ENCODE measurements at regions not wholly inside any gene's neighbourhood (a gene's known extent, or its start where the extent isn't known, plus 50 kb on each side); places are given as distances from the start of the nearest gene placed in this dataset.

GRCh38 chr11:81986556-81987161 lies 747.0 kb downstream of the FAM181B start:
- Histone ChIP-seq H4K20me1 (replicated peaks in 1 of 2; ENCODE audit: control insufficient read depth in 1 of 2, insufficient read depth in 2 of 2, low read length in 2 of 2) (no peaks in the 10 kb centered on the region), H4K5ac (ENCODE audit: insufficient read length, low read depth, low read length) (no peak overlapping the region), H3K9me3 (ENCODE audit: insufficient read depth in 2 of 2, low read depth in 1 of 2, low read length in 1 of 2) (peaks cover 14 to 25% of the 10 kb centered on the region in 2 experiments), H4K8ac (ENCODE audit: extremely low read depth, insufficient read depth, low read length) (no peak overlapping the region), H3K27ac (ENCODE audit: low read depth, low read length) (no peak overlapping the region), H2AFZ (ENCODE audit: low read length) (no peak overlapping the region), H2BK120ac (replicated peaks; ENCODE audit: low read depth, low read length) (no peak overlapping the region), H4K91ac (replicated peaks; ENCODE audit: insufficient read length, low read length) (no peak overlapping the region), H3K23ac (ENCODE audit: insufficient read length) (no peak overlapping the region), H2BK12ac (ENCODE audit: low read depth, low read length) (no peak overlapping the region), H2BK5ac (ENCODE audit: low read depth, low read length) (no peak overlapping the region), H3K36me3 (ENCODE audit: control insufficient read depth in 2 of 4, insufficient read depth in 4 of 4, low read length in 3 of 4) (peaks cover 0 to 4% (median 0%) of the 10 kb centered on the region in 4 experiments; a peak in 1 of 8 replicates), H2AK5ac (ENCODE audit: low read depth, low read length) (no peak overlapping the region), H3K4me3 (ENCODE audit: extremely low read depth in 1 of 4, insufficient read depth in 2 of 4, low read depth in 3 of 4, low read length in 4 of 4) (no peak overlapping the region), H3K56ac (replicated peaks; ENCODE audit: insufficient read length, low read depth, low read length) (no peak overlapping the region), H3K4me1 (replicated peaks in 1 of 4; ENCODE audit: control insufficient read depth in 3 of 4, insufficient read depth in 4 of 4, low read length in 3 of 4) (no peaks in the 10 kb centered on the region), H3K23me2 (ENCODE audit: low read depth, low read length) (no peaks in the 10 kb centered on the region), H3K4me2 (ENCODE audit: insufficient read depth in 1 of 2, low read depth in 2 of 2, low read length in 2 of 2) (no peak overlapping the region), H3K27me3 (replicated peaks in 1 of 4; ENCODE audit: control insufficient read depth in 3 of 4, extremely low read depth in 1 of 4, insufficient read depth in 3 of 4, low read length in 3 of 4) (no peaks in the 10 kb centered on the region), H2BK20ac (ENCODE audit: low read length) (no peak overlapping the region), H3K9ac (replicated peaks in 1 of 4; ENCODE audit: extremely low read depth in 1 of 4, low read depth in 3 of 4, low read length in 3 of 4) (no peak overlapping the region), H2BK15ac (ENCODE audit: low read length) (no peak overlapping the region), H3K79me1 (ENCODE audit: low read depth, low read length) (no peaks in the 10 kb centered on the region), H3K4ac (replicated peaks; ENCODE audit: insufficient read length, low read depth, low read length) (no peak overlapping the region), H3K79me2 (ENCODE audit: control insufficient read depth in 1 of 2, insufficient read depth in 2 of 2, low read length in 2 of 2) (no peaks in the 10 kb centered on the region), H3K18ac (ENCODE audit: extremely low read depth, low read length) (no peak overlapping the region), H3K14ac (ENCODE audit: insufficient read length) (no peak overlapping the region)
- ChIA-PET POLR2A (ENCODE audit: partially characterized antibody) (interaction anchor here (0.5 kb wide), 1 partner anchor 1396 kb away, joined by 3 read pairs; no protein-coding TSS in a partner anchor), CTCF (ENCODE audit: partially characterized antibody) (no interaction called here)
- DNase-seq (ENCODE audit: low read depth in 1 of 2, low spot score in 2 of 2): no peak
- FAIRE-seq: no peak
- WGBS, 2 experiments (ENCODE audit: extremely low coverage in 1 of 2, insufficient coverage in 1 of 2, insufficient read length in 1 of 2, insufficient replicate concordance in 2 of 2, low coverage in 1 of 2, low lambda C conversion rate in 2 of 2, missing lambda C conversion rate in 1 of 2): 95% methylated on average over 10 of the region's 31 CpGs; no CpG with 5 or more reads in 1 of the 2 experiments
- TF ChIP-seq POU5F1 (IDR thresholded peaks at IDR 0.05; ENCODE audit: low read depth, low read length): no peak
- TF ChIP-seq CREB1 (IDR thresholded peaks at IDR 0.05): no peak
- TF ChIP-seq TAF1 (IDR thresholded peaks at IDR 0.05; ENCODE audit: low read depth, low read length): no peak
- no peak for TF ChIP-seq EGR1 (IDR thresholded peaks at IDR 0.05; ENCODE audit: borderline replicate concordance, low read depth, low read length)
- TF ChIP-seq TAF7 (optimal IDR thresholded peaks at IDR 0.05; ENCODE audit: borderline replicate concordance, low read depth, low read length): no peak
- TF ChIP-seq POLR2AphosphoS5 (IDR thresholded peaks at IDR 0.05; ENCODE audit: low read depth, low read length): no peak
- no peak for TF ChIP-seq NANOG (IDR thresholded peaks at IDR 0.05; ENCODE audit: insufficient read depth, low read depth, low read length, poor library complexity, severe bottlenecking)
- no peak for TF ChIP-seq CHD1 (IDR thresholded peaks at IDR 0.05; ENCODE audit: low read depth, low read length)
- TF ChIP-seq CHD2 (IDR thresholded peaks at IDR 0.05; ENCODE audit: low read length): no peak
- no peak for TF ChIP-seq ATF2 (IDR thresholded peaks at IDR 0.05; ENCODE audit: low read length)
- TF ChIP-seq SRF (IDR thresholded peaks at IDR 0.05; ENCODE audit: low read depth, low read length): no peak
- no peak for TF ChIP-seq RFX5 (IDR thresholded peaks at IDR 0.05; ENCODE audit: borderline replicate concordance, low read depth, low read length)
- TF ChIP-seq MAX (IDR thresholded peaks at IDR 0.05): no peak
- TF ChIP-seq BACH1 (IDR thresholded peaks at IDR 0.05; ENCODE audit: low read length): no peak

All from H1 (cell line).